Uterus (tissue), 2 donors: ENCODE measurements at regions not wholly inside any gene's neighbourhood (a gene's known extent, or its start where the extent isn't known, plus 50 kb on each side); places are given as distances from the start of the nearest gene placed in this dataset.

ENCODE experiments used
- CTCF ChIP-seq, 4 experiments: fragments of 200-600 bp in 2 of 4; fragments of 450-650 bp in 2 of 4; sonication (generic) in 2 of 4; IDR thresholded peaks; one replicate each; pipeline ENCODE4 v1.5.1; 2016 to 2019; ENCODE audit warnings: antibody characterized with exemption in 4 of 4, mild to moderate bottlenecking in 2 of 4, moderate library complexity in 1 of 4
- POLR2A ChIP-seq, 2 donors: fragments of 450-650 bp; IDR thresholded peaks; one replicate each; pipeline ENCODE4 v1.6.1; 2016; ENCODE audit warnings: antibody characterized with exemption in 2 of 2, mild to moderate bottlenecking in 1 of 2, moderate library complexity in 1 of 2

GRCh38 chr10:10941127-10941730 lies 76.4 kb upstream of the CELF2 start:
- no peak for TF ChIP-seq CTCF (IDR thresholded peaks at IDR 0.05)
- TF ChIP-seq POLR2A (IDR thresholded peaks at IDR 0.05), result no peak
